DOHH2 (cell line): ENCODE measurements at regions not wholly inside any gene's neighbourhood (a gene's known extent, or its start where the extent isn't known, plus 50 kb on each side); places are given as distances from the start of the nearest gene placed in this dataset.

ENCODE experiments used
- EZH2phosphoT487 ChIP-seq: fragments of 200-600 bp; sonication (generic); IDR thresholded peaks from 2 replicates; pipeline ENCODE4 v1.6.1; 2017; ENCODE audit warnings: borderline replicate concordance, mild to moderate bottlenecking, antibody characterized with exemption, low read length, moderate library complexity, mixed read lengths
- TF ChIP-seq, protein P1 (sequence below): fragments of 200-600 bp; sonication (generic); IDR thresholded peaks from one replicate; pipeline ENCODE4 v1.5.1; 2014; ENCODE audit warnings: antibody characterized with exemption, mild to moderate bottlenecking, low read depth, low read length; ENCODE audit not compliant: poor library complexity, severe bottlenecking

DNA sequence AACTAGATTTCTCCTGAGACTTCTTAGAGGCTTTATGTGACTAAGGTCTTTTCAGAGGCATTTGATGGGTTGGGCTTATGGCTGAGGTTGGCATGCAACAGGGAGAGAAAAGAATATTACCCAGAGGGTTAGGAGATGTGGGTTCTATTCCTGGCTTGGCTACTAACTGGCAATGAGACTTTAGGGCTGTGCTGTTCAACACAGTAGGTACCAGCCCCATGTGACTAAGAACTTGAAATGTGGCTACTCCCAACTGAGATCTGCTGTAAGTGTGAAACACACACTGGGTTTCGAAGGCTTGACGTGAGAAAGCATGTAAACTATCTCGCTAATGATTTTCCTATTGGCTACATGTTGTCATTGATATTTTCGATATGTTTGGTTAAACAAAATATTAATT, 324.9 kb upstream of the SLC14A2 start:
- TF ChIP-seq, protein P1, sequence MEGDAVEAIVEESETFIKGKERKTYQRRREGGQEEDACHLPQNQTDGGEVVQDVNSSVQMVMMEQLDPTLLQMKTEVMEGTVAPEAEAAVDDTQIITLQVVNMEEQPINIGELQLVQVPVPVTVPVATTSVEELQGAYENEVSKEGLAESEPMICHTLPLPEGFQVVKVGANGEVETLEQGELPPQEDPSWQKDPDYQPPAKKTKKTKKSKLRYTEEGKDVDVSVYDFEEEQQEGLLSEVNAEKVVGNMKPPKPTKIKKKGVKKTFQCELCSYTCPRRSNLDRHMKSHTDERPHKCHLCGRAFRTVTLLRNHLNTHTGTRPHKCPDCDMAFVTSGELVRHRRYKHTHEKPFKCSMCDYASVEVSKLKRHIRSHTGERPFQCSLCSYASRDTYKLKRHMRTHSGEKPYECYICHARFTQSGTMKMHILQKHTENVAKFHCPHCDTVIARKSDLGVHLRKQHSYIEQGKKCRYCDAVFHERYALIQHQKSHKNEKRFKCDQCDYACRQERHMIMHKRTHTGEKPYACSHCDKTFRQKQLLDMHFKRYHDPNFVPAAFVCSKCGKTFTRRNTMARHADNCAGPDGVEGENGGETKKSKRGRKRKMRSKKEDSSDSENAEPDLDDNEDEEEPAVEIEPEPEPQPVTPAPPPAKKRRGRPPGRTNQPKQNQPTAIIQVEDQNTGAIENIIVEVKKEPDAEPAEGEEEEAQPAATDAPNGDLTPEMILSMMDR = no peak
- no peak for TF ChIP-seq EZH2phosphoT487
